ENCODE measurements at regions not wholly inside any gene's neighbourhood (a gene's known extent, or its start where the extent isn't known, plus 50 kb on each side); places are given as distances from the start of the nearest gene placed in this dataset.

GRCh38 chr3:59698091-59698490, 648.3 kb upstream of the CFAP20DC start:
- intact Hi-C loops (cut with micrococcal nuclease; ENCODE audit: unreplicated experiment) = no loop called here
- no peaks in the 10 kb centered on the region for H3K36me3 ChIP-seq (ENCODE audit: insufficient read depth, low read length, poor library complexity, severe bottlenecking)
- H3K4me1 ChIP-seq (ENCODE audit: insufficient read depth, low read length, poor library complexity, severe bottlenecking) = no peaks in the 10 kb centered on the region
- DNase-seq (ENCODE audit: low spot score) = no peak
- ChIA-PET CTCF (no interaction called here), POLR2A (ENCODE audit: low non-redundant PET) (no interaction called here)
- no peak overlapping the region for H3K4me3 ChIP-seq (ENCODE audit: low read depth, low read length, poor library complexity, severe bottlenecking)
- no peak for TF ChIP-seq EZH2 (IDR thresholded peaks at IDR 0.05; ENCODE audit: borderline replicate concordance, low read depth, low read length, poor library complexity, severe bottlenecking)
- TF ChIP-seq, protein P1, sequence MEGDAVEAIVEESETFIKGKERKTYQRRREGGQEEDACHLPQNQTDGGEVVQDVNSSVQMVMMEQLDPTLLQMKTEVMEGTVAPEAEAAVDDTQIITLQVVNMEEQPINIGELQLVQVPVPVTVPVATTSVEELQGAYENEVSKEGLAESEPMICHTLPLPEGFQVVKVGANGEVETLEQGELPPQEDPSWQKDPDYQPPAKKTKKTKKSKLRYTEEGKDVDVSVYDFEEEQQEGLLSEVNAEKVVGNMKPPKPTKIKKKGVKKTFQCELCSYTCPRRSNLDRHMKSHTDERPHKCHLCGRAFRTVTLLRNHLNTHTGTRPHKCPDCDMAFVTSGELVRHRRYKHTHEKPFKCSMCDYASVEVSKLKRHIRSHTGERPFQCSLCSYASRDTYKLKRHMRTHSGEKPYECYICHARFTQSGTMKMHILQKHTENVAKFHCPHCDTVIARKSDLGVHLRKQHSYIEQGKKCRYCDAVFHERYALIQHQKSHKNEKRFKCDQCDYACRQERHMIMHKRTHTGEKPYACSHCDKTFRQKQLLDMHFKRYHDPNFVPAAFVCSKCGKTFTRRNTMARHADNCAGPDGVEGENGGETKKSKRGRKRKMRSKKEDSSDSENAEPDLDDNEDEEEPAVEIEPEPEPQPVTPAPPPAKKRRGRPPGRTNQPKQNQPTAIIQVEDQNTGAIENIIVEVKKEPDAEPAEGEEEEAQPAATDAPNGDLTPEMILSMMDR (conservative IDR thresholded peaks at IDR 0.05; ENCODE audit: low read depth, low read length) = no peak
- H3K27ac ChIP-seq (ENCODE audit: low read depth, low read length, poor library complexity, severe bottlenecking) = no peak overlapping the region
- H3K27me3 ChIP-seq (replicated peaks; ENCODE audit: insufficient read depth, low read depth, low read length, poor library complexity) = no peaks in the 10 kb centered on the region
- no peaks in the 10 kb centered on the region for H3K9me3 ChIP-seq (ENCODE audit: low read depth, low read length, poor library complexity, severe bottlenecking)
- no TSS peak for BruUV-seq (replicated peaks)

GRCh38 chr3:59696783-59697182, 647.0 kb upstream of the CFAP20DC start:
- Histone ChIP-seq H3K9me3 (ENCODE audit: low read depth, low read length, poor library complexity, severe bottlenecking) (no peaks in the 10 kb centered on the region), H3K4me1 (ENCODE audit: insufficient read depth, low read length, poor library complexity, severe bottlenecking) (no peaks in the 10 kb centered on the region), H3K27me3 (replicated peaks; ENCODE audit: insufficient read depth, low read depth, low read length, poor library complexity) (no peaks in the 10 kb centered on the region), H3K27ac (ENCODE audit: low read depth, low read length, poor library complexity, severe bottlenecking) (no peak overlapping the region), H3K4me3 (ENCODE audit: low read depth, low read length, poor library complexity, severe bottlenecking) (no peak overlapping the region), H3K36me3 (ENCODE audit: insufficient read depth, low read length, poor library complexity, severe bottlenecking) (no peaks in the 10 kb centered on the region)
- TF ChIP-seq, protein P1 (conservative IDR thresholded peaks at IDR 0.05; ENCODE audit: low read depth, low read length) = no peak
- TF ChIP-seq EZH2 (IDR thresholded peaks at IDR 0.05; ENCODE audit: borderline replicate concordance, low read depth, low read length, poor library complexity, severe bottlenecking) = no peak
- intact Hi-C loops (cut with micrococcal nuclease; ENCODE audit: unreplicated experiment) = no loop called here
- no peak for DNase-seq (ENCODE audit: low spot score)
- BruUV-seq (replicated peaks) = no TSS peak
- ChIA-PET POLR2A (ENCODE audit: low non-redundant PET) (no interaction called here), CTCF (no interaction called here)

- Histone ChIP-seq H3K4me3 (ENCODE audit: low read depth, low read length, poor library complexity, severe bottlenecking) (no peak overlapping the region), H3K27me3 (replicated peaks; ENCODE audit: insufficient read depth, low read depth, low read length, poor library complexity) (no peaks in the 10 kb centered on the region), H3K4me1 (ENCODE audit: insufficient read depth, low read length, poor library complexity, severe bottlenecking) (no peaks in the 10 kb centered on the region), H3K27ac (ENCODE audit: low read depth, low read length, poor library complexity, severe bottlenecking) (no peak overlapping the region), H3K36me3 (ENCODE audit: insufficient read depth, low read length, poor library complexity, severe bottlenecking) (no peaks in the 10 kb centered on the region), H3K9me3 (ENCODE audit: low read depth, low read length, poor library complexity, severe bottlenecking) (no peaks in the 10 kb centered on the region)
- intact Hi-C loops (cut with micrococcal nuclease; ENCODE audit: unreplicated experiment) = no loop called here
- no TSS peak for BruUV-seq (replicated peaks)
- no peak for TF ChIP-seq EZH2 (IDR thresholded peaks at IDR 0.05; ENCODE audit: borderline replicate concordance, low read depth, low read length, poor library complexity, severe bottlenecking)
- TF ChIP-seq, protein P1 (conservative IDR thresholded peaks at IDR 0.05; ENCODE audit: low read depth, low read length) = no peak
- CTCF ChIA-PET = no interaction called here
- no peak for DNase-seq (ENCODE audit: low spot score)
- POLR2A ChIA-PET (ENCODE audit: low non-redundant PET) = no interaction called here
Measured at GRCh38 chr3:59695860-59696259, 646.0 kb upstream of the CFAP20DC start.
